ENCODE measurements at regions not wholly inside any gene's neighbourhood (a gene's known extent, or its start where the extent isn't known, plus 50 kb on each side); places are given as distances from the start of the nearest gene placed in this dataset.

GRCh38 chr2:126781206-126781605, 117.5 kb upstream of the TEX51 start:
- no peak for ATAC-seq
- H3K27ac ChIP-seq: no peak overlapping the region
- no peaks in the 10 kb centered on the region for H3K9me3 ChIP-seq
- no peak overlapping the region for H3K4me3 ChIP-seq
- TF ChIP-seq CTCF (IDR thresholded peaks at IDR 0.05) (no peak), POLR2AphosphoS5 (IDR thresholded peaks at IDR 0.05) (no peak), POLR2A (IDR thresholded peaks at IDR 0.05) (no peak), EP300 (IDR thresholded peaks at IDR 0.05) (no peak)
- H3K4me1 ChIP-seq: peaks cover 0 to 9% (median 0%) of the 10 kb centered on the region in 3 donors
- 64 to 79% methylated on average over 3 of the region's 8 CpGs for WGBS, 2 donors (ENCODE audit: low coverage in 1 of 2)
- no peaks in the 10 kb centered on the region for H3K27me3 ChIP-seq
- no peaks in the 10 kb centered on the region for H3K36me3 ChIP-seq

- Histone ChIP-seq H3K4me3 (no peak overlapping the region), H3K36me3 (no peaks in the 10 kb centered on the region), H3K9me3 (no peaks in the 10 kb centered on the region), H3K4me1 (peaks cover 0 to 3% (median 0%) of the 10 kb centered on the region in 3 donors), H3K27ac (no peak overlapping the region), H3K27me3 (no peaks in the 10 kb centered on the region)
- no peak for ATAC-seq
- WGBS, 2 donors (ENCODE audit: low coverage in 1 of 2): 90 to 100% methylated on average over 2 to 3 of the region's 6 CpGs
- TF ChIP-seq POLR2AphosphoS5 (IDR thresholded peaks at IDR 0.05) (no peak), CTCF (IDR thresholded peaks at IDR 0.05) (no peak), POLR2A (IDR thresholded peaks at IDR 0.05) (no peak), EP300 (IDR thresholded peaks at IDR 0.05) (no peak)
These were observed 116.9 kb upstream of the TEX51 start for GRCh38 chr2:126781806-126782205.

DNA sequence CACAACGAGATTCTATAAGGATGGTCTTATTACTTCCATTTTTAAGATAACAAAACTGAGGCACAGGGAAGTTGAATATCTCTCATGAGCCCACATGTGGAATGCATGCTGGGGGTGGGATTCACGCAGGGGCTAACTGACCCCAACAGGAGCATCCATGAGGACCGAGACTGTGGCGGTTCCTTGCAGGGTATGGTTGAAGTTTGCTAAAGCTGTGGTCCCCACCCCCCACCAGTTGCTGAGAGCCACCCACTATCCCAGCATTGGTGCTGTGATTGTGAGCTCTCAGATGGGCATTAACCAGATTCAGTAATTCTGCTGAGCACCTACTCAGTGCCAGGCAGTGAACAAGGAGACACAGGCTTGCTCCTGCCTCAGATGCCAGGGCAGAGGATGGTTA, 116.0 kb upstream of the TEX51 start:
- ATAC-seq: no peak
- Histone ChIP-seq H3K9me3 (no peaks in the 10 kb centered on the region), H3K27me3 (no peaks in the 10 kb centered on the region), H3K27ac (no peak overlapping the region), H3K4me1 (no peaks in the 10 kb centered on the region), H3K4me3 (no peak overlapping the region), H3K36me3 (no peaks in the 10 kb centered on the region)
- WGBS, 2 donors (ENCODE audit: low coverage in 1 of 2): 75 to 79% methylated on average over 1 to 4 of the region's 4 CpGs
- TF ChIP-seq EP300 (IDR thresholded peaks at IDR 0.05): no peak
- no peak for TF ChIP-seq POLR2AphosphoS5 (IDR thresholded peaks at IDR 0.05)
- no peak for TF ChIP-seq POLR2A (IDR thresholded peaks at IDR 0.05)
- TF ChIP-seq CTCF (IDR thresholded peaks at IDR 0.05): no peak

DNA sequence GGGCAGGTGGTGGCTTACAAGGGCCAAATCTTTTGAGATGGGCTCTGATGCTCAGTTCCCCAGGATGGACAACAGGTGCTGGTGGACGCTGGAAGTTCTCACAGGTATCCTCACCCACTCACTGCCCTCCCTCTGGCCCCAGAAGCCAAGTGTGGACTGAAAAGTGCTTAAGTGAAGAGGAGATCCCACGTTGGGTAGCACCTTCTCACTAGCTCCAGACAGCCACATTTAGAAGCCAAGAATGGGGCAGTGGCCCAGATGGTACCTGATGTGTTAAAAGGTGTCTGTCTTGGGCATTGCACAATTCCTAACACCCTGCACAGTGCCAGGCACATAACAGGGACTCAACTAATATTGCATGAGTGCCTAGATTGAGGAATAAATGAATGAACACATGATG, 115.3 kb upstream of the TEX51 start:
- no peak for ATAC-seq
- H3K4me3 ChIP-seq: no peak overlapping the region
- no CpG with 5 or more reads among the region's 2 CpGs for WGBS, 2 donors (ENCODE audit: low coverage in 1 of 2)
- TF ChIP-seq POLR2AphosphoS5 (IDR thresholded peaks at IDR 0.05) (no peak), POLR2A (IDR thresholded peaks at IDR 0.05) (no peak), CTCF (IDR thresholded peaks at IDR 0.05) (no peak), EP300 (IDR thresholded peaks at IDR 0.05) (no peak)
- H3K27ac ChIP-seq: no peak overlapping the region
- no peaks in the 10 kb centered on the region for H3K4me1 ChIP-seq
- no peaks in the 10 kb centered on the region for H3K9me3 ChIP-seq
- H3K36me3 ChIP-seq: no peaks in the 10 kb centered on the region
- H3K27me3 ChIP-seq: no peaks in the 10 kb centered on the region

GRCh38 chr2:126784045-126784444, 114.6 kb upstream of the TEX51 start:
- ATAC-seq: no peak
- Histone ChIP-seq H3K4me3 (no peak overlapping the region), H3K36me3 (no peaks in the 10 kb centered on the region), H3K4me1 (no peaks in the 10 kb centered on the region), H3K27me3 (no peaks in the 10 kb centered on the region), H3K27ac (no peak overlapping the region), H3K9me3 (no peaks in the 10 kb centered on the region)
- TF ChIP-seq CTCF (IDR thresholded peaks at IDR 0.05): no peak
- no peak for TF ChIP-seq EP300 (IDR thresholded peaks at IDR 0.05)
- TF ChIP-seq POLR2AphosphoS5 (IDR thresholded peaks at IDR 0.05): no peak
- TF ChIP-seq POLR2A (IDR thresholded peaks at IDR 0.05): no peak
- WGBS, 2 donors (ENCODE audit: low coverage in 1 of 2): 70 to 90% methylated on average over 2 of the region's 6 CpGs
